OCI-LY3 (cell line): ENCODE measurements at regions not wholly inside any gene's neighbourhood (a gene's known extent, or its start where the extent isn't known, plus 50 kb on each side); places are given as distances from the start of the nearest gene placed in this dataset.

ENCODE experiments used
- EZH2phosphoT487 ChIP-seq: fragments of 200-600 bp; shearing (Covaris generic); IDR thresholded peaks from 2 replicates; pipeline ENCODE4 v1.6.1; 2018; ENCODE audit warnings: antibody characterized with exemption, mixed run types, low read depth
- TF ChIP-seq, protein P1 (sequence below): fragments of 200-600, 300-600 bp; sonication (generic); IDR thresholded peaks from 2 replicates; pipeline ENCODE4 v1.5.1; 2014; ENCODE audit warnings: antibody characterized with exemption, low read length, low read depth

DNA sequence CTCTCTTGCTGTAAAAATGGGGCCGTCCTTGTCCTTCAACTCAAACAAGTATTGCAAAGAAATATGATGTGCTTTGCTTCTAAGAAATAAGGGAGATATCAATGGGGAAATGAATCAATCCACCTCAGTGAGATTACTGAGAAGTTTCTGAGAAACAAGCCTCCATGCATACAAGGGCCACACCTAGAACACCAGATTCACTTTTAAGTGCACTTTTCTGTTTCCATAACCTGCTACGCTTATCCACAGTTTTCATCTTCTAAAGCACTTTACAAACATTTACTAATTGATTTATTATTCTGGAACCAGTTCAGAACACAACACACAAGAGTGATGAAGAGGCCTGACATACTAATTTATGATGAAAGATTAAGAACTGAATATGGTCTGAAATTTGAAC lies 54.0 kb upstream of the BOD1L1 start:
- TF ChIP-seq, protein P1, sequence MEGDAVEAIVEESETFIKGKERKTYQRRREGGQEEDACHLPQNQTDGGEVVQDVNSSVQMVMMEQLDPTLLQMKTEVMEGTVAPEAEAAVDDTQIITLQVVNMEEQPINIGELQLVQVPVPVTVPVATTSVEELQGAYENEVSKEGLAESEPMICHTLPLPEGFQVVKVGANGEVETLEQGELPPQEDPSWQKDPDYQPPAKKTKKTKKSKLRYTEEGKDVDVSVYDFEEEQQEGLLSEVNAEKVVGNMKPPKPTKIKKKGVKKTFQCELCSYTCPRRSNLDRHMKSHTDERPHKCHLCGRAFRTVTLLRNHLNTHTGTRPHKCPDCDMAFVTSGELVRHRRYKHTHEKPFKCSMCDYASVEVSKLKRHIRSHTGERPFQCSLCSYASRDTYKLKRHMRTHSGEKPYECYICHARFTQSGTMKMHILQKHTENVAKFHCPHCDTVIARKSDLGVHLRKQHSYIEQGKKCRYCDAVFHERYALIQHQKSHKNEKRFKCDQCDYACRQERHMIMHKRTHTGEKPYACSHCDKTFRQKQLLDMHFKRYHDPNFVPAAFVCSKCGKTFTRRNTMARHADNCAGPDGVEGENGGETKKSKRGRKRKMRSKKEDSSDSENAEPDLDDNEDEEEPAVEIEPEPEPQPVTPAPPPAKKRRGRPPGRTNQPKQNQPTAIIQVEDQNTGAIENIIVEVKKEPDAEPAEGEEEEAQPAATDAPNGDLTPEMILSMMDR: no peak
- TF ChIP-seq EZH2phosphoT487: no peak
